Stimulated activated naive CD4-positive, alpha-beta T cell (primary cell): ENCODE measurements at regions not wholly inside any gene's neighbourhood (a gene's known extent, or its start where the extent isn't known, plus 50 kb on each side); places are given as distances from the start of the nearest gene placed in this dataset.

Source experiments
- DNase-seq, 6 experiments: peaks; one replicate each; lab custom pipeline; 2025; lab: John Stamatoyannopoulos, UW

DNA sequence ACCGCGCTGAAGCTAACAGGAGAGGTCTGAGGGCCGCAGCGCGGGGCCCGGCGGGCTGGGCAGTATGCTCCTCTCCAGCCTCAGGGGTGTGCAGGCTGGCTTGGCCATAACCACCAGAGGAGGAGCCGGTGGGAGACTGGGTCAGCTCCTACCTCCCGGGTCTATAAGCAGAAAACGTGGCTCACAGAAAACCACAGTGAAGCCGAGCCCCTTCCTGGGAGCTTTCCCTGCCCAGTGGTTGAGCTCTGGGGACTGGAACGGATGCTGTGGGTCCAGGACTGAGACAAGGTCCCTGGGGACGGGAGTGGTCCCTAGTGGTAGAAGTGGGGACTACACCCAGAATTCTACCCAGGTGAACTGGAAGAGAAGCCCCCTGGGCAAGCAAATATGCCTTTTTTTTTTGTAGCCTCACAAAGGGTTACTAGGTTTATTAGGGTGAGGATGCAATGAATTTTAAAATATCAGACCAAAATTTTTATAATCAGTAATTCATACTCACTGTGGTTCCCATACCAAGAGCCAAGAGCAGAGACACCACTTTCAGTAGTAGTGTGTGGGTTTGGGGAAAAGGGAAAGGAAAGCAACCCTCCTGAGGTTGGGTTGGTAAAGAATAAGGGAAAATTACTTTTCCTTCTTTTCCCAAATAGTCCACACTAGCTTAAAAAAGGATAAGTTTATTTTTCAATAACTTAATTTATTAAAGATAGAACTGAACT lies 67.9 kb upstream of the PRKCQ start:
- DNase-seq, result peak; percentile 24 to 75 (median 46)

DNA sequence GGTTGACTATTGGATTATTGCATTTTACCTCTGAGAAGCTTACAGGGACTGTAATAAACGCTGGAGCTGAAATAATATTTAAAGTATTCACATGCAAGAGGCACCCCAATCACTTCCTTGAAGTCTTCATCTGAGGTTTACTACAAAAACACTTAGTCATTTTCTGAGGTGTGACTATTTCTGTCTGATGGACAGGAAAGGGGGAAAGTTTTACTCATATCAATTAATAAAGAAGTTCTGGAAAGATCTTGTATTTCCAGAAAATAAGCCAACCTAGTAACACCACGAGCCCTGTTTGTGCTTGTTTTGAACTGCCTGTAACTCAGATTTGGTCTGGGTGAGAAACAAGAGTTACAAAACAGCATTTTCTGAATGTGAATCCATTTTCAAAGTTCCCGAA lies 63.9 kb upstream of the PRKCQ start:
- DNase-seq, result peak in 1 of 6 experiments; percentile 5

DNA sequence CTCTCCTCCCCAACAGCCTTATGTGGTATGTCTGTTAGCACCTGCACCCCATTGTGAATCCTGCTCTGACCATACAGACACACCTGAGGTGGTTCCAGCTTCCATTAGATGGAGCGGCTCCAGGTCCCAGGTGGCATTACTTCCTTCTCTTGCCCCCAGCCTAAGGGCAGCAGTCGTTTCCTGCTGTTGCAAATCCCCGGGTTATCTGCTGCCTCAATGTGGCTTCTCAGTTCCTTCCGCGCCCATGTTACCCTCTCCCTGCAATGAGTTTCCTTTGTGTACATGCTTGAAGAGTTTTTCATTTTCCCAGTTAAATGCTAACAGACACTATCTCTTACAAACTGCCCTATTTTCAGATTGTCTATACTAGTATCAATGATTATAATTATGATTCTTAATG lies 62.8 kb upstream of the PRKCQ start:
- no peak for DNase-seq

- DNase-seq, result no peak
Measured at GRCh38 chr10:6640433-6641040, 60.5 kb upstream of the PRKCQ start.

GRCh38 chr10:6637053-6637452 lies 57.0 kb upstream of the PRKCQ start:
- DNase-seq, result no peak

GRCh38 chr10:6635784-6636183 lies 55.7 kb upstream of the PRKCQ start:
- DNase-seq, result no peak
